IMR-90 (cell line): ENCODE measurements at regions not wholly inside any gene's neighbourhood (a gene's known extent, or its start where the extent isn't known, plus 50 kb on each side); places are given as distances from the start of the nearest gene placed in this dataset.

Experiments
- BHLHE40 ChIP-seq: fragments of 150-350 bp; IDR thresholded peaks from 2 replicates; pipeline ENCODE4 v1.6.1; 2016; ENCODE audit warnings: mild to moderate bottlenecking, low read depth, low read length
- CTCF ChIP-seq: conservative IDR thresholded peaks from 2 replicates; pipeline ENCODE4 v1.5.1; 2012; ENCODE audit warnings: mild to moderate bottlenecking, low read depth, low read length, improper control_type of control experiment
- MAZ ChIP-seq: IDR thresholded peaks from 2 replicates; pipeline ENCODE4 v1.6.1; 2012; ENCODE audit warnings: low read depth, mild to moderate bottlenecking, low read length, improper control_type of control experiment, moderate library complexity, borderline replicate concordance
- MXI1 ChIP-seq: IDR thresholded peaks from 2 replicates; pipeline ENCODE4 v1.6.1; 2012; ENCODE audit warnings: low read depth, mild to moderate bottlenecking, low read length, moderate library complexity, borderline replicate concordance
- RAD21 ChIP-seq: IDR thresholded peaks from 2 replicates; pipeline ENCODE4 v1.6.1; 2012; ENCODE audit warnings: low read length, improper control_type of control experiment

DNA sequence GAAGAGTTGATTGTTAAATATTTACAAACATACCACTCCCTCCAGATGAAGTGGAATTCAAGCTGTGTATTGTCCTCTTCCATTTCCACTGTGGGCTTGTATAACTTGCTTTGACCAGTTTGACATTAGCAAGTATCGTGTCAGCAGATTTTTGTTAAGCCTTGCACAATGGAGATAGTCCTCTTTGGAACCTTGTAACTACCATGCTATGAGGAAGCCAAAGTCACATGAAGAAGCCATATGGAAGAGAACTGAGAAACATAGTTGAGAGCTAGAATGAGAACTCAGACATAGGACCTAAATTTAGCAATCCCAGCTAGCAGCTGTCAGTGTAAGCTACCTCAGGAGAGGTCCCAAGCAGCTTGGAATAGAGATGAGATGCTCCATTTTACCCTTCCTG is 889.2 kb downstream of the PDCD6IP start:
- TF ChIP-seq MXI1 (no peak), BHLHE40 (no peak), CTCF (no peak), RAD21 (no peak), MAZ (no peak)
